ENCODE measurements at regions not wholly inside any gene's neighbourhood (a gene's known extent, or its start where the extent isn't known, plus 50 kb on each side); places are given as distances from the start of the nearest gene placed in this dataset.

GRCh38 chr5:125376059-125376641, 629.7 kb upstream of the ZNF608 start:
- in situ Hi-C loops (cut with HindIII; ENCODE audit: low pct_unique_long_range_greater_than_20kb, low sequenced_read_pairs): no loop called here
- no peak for DNase-seq (ENCODE audit: low read depth, low spot score)

- DNase-seq (ENCODE audit: low read depth, low spot score): no peak
- in situ Hi-C loops (cut with HindIII; ENCODE audit: low pct_unique_long_range_greater_than_20kb, low sequenced_read_pairs): no loop called here
Observed at GRCh38 chr5:125377141-125377540, 630.7 kb upstream of the ZNF608 start.

GRCh38 chr5:125381290-125381689, 634.9 kb upstream of the ZNF608 start:
- in situ Hi-C loops (cut with HindIII; ENCODE audit: low pct_unique_long_range_greater_than_20kb, low sequenced_read_pairs): no loop called here
- DNase-seq (ENCODE audit: low read depth, low spot score): no peak

- no peak for DNase-seq (ENCODE audit: low read depth, low spot score)
- in situ Hi-C loops (cut with HindIII; ENCODE audit: low pct_unique_long_range_greater_than_20kb, low sequenced_read_pairs): no loop called here
Observed at GRCh38 chr5:125384071-125384470, 637.6 kb upstream of the ZNF608 start.

- no peak for DNase-seq (ENCODE audit: low read depth, low spot score)
- in situ Hi-C loops (cut with HindIII; ENCODE audit: low pct_unique_long_range_greater_than_20kb, low sequenced_read_pairs): no loop called here
Observed at GRCh38 chr5:125390326-125390725, 643.9 kb upstream of the ZNF608 start.

- no peak for DNase-seq (ENCODE audit: low read depth, low spot score)
- in situ Hi-C loops (cut with HindIII; ENCODE audit: low pct_unique_long_range_greater_than_20kb, low sequenced_read_pairs): no loop called here
Observed at GRCh38 chr5:125393221-125393815, 646.9 kb upstream of the ZNF608 start.

DNA sequence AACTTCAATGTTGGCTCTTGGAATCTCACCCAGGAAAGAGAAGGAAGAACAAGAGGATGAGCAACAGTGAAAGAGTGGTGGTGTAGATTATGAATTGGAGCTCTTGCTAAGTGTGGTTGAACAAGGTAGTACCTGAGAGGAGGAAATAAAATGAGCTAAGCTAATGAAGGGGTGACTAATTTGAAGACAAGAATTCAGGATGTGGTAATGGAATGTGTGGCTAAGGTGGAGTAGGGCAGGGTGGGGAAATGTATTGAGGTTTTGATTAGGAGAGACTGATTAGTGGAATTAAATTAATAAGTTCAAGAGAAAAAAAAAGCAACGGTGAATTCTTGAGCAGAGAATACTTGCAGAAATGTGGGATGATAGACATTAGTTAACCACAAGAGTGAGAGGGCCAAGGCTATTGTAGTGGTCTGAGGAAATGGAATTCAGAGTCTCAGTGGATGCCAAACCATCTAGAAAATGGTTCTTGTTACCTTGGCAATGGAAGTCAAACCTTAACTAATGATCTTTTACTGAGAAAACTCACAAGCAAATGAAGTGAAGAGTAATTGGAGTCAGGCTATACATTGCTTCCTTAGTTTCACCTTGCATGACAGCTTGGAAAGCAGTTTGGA, 648.3 kb upstream of the ZNF608 start:
- DNase-seq (ENCODE audit: low read depth, low spot score): no peak
- in situ Hi-C loops (cut with HindIII; ENCODE audit: low pct_unique_long_range_greater_than_20kb, low sequenced_read_pairs): no loop called here

GRCh38 chr5:125396462-125396861, 650.0 kb upstream of the ZNF608 start:
- in situ Hi-C loops (cut with HindIII; ENCODE audit: low pct_unique_long_range_greater_than_20kb, low sequenced_read_pairs): no loop called here
- DNase-seq (ENCODE audit: low read depth, low spot score): no peak

DNA sequence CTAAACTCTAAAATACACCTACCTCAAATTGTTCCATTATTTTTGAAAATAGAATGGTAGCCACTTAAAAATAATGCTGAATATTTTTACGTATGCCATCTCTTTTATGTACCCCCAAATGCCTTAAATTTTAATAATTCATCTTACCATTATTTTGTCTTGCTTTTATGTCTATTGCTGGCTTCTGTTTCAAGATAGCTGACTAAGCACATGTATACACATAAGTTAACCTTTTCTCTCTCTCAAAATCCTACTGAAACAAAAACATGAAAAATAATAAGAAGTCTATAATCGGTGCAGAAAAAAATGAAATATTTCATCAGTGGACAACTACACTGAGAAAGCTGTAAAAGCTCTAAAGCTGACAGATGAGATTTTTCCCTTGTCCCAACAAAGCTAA, 652.0 kb upstream of the ZNF608 start:
- in situ Hi-C loops (cut with HindIII; ENCODE audit: low pct_unique_long_range_greater_than_20kb, low sequenced_read_pairs): no loop called here
- DNase-seq (ENCODE audit: low read depth, low spot score): no peak

GRCh38 chr5:125399885-125400284, 653.4 kb upstream of the ZNF608 start:
- no peak for DNase-seq (ENCODE audit: low read depth, low spot score)
- in situ Hi-C loops (cut with HindIII; ENCODE audit: low pct_unique_long_range_greater_than_20kb, low sequenced_read_pairs): no loop called here

DNA sequence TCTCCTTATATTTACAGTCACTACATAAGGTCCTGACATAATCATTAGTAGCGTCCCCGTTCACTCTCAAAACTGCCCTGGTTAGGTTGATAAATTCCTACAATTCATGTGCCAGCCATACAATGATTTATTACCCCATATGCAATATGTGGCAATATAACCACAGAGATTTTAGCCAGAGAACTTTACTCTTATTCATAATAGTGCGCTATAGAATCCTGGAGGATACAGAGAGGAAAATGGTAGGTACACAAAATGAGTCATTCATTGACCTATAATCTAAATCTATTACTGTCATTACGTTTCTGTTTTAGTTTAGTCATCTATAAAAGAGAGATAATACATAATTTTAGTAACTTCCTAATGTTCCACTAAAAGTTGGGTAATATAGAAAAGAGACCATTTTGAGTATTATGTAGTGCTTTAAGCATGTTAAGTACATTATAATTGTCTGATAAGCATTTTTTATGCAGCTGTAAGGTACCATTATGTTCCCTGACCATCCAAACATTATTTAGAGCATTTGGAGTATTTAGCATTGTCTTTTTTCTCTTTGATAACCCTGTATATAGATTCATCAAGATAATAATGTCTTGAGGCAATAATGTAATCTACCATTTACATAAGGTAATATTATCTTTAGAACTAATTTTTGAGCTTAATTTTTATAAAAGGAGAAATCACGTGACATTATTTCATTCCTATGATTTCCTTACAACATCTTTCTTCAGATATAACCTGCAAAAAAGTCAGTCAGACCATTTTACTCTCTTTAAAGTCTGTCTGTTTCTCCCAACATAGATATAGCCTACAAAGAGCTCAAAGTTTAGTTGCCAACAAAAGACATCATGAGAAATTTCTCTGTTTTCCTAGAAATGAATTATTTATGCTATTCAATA, 655.5 kb upstream of the ZNF608 start:
- no peak for DNase-seq (ENCODE audit: low read depth, low spot score)
- in situ Hi-C loops (cut with HindIII; ENCODE audit: low pct_unique_long_range_greater_than_20kb, low sequenced_read_pairs): no loop called here

DNA sequence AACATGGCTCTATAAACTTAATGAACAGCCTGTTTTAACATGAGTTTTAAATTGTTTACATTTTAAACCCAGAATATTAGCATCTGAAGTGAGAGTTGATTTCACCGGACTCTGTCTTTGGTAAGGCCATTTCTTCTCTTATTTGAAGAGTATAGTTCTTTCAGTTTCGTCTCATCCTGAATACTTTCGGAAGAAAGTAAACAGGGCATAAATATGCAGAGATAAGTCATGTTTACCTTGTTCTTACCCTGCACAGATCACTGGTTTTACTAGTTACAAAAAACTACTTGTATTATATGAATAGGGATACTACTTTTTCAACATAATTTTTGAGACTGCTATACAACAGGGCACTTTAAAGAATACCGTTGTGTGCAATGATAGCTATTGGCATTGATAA, 656.3 kb upstream of the ZNF608 start:
- DNase-seq (ENCODE audit: low read depth, low spot score): no peak
- in situ Hi-C loops (cut with HindIII; ENCODE audit: low pct_unique_long_range_greater_than_20kb, low sequenced_read_pairs): no loop called here

- DNase-seq (ENCODE audit: low read depth, low spot score): no peak
- in situ Hi-C loops (cut with HindIII; ENCODE audit: low pct_unique_long_range_greater_than_20kb, low sequenced_read_pairs): no loop called here
Observed at GRCh38 chr5:125404056-125404455, 657.6 kb upstream of the ZNF608 start.

- peak; percentile 47 for DNase-seq (ENCODE audit: low read depth, low spot score)
- in situ Hi-C loops (cut with HindIII; ENCODE audit: low pct_unique_long_range_greater_than_20kb, low sequenced_read_pairs): no loop called here
Observed at GRCh38 chr5:125408448-125409233, 662.2 kb upstream of the ZNF608 start.

DNA sequence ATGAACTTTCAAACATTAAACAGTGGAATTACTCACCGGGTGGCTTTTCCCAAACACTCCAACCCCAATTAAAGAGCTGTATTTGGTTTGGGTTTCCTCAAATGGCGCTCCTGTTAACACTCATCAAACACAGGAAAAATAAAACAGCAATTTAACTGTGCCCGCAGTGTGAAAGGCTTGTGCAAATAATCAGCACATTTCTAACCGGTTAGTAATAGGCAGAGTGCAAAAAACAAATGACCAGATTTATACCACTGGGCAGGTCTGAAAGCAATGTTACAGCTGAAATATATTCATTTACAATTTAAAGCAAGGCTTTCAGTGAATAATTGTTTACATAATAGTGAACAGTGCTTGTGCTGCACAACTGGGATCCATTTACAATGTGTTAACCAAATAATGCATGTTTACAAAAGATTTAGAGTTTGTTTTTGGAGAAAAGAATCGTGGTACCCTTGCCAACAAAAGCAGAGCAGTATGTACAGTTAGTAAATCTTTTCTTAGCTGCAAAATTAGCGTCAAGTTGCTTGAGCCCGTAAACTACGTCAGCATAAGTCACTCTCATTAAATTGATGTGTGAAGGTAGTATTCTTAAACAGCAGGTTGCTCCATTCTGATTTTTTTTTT, 662.9 kb upstream of the ZNF608 start:
- no peak for DNase-seq (ENCODE audit: low read depth, low spot score)
- in situ Hi-C loops (cut with HindIII; ENCODE audit: low pct_unique_long_range_greater_than_20kb, low sequenced_read_pairs): no loop called here

DNA sequence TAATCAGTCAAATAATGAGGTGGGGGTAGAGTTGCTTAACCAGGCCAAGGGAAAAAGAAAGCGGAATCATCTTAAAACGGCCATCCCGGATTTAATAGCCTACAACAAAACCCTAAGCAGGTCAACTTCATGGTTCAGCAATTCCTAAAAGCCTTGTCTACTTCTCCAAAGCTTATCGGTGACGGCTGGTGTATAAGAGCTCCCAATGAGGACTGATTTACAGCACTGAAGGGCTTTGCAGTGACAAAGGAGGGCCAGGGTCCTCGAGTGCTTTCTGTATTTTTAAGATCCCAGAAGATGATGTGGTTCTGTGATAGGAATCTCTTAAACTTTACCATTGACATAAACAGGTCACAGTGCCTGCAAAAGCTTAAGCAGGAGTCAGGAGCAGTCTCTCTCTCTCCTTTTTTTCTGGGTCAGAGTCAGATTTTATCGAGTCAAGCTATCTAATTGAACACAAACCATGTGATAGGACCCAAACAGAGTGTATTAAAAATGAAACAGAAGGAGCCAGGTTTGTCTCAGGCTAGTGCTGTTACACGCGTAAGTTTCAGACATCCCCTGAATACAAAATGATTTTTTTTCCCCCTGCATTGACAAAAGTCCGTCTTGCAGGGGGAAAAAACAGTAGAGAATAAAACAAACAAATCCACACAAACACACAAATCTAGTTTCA, 663.6 kb upstream of the ZNF608 start:
- in situ Hi-C loops (cut with HindIII; ENCODE audit: low pct_unique_long_range_greater_than_20kb, low sequenced_read_pairs): no loop called here
- DNase-seq (ENCODE audit: low read depth, low spot score): no peak

DNA sequence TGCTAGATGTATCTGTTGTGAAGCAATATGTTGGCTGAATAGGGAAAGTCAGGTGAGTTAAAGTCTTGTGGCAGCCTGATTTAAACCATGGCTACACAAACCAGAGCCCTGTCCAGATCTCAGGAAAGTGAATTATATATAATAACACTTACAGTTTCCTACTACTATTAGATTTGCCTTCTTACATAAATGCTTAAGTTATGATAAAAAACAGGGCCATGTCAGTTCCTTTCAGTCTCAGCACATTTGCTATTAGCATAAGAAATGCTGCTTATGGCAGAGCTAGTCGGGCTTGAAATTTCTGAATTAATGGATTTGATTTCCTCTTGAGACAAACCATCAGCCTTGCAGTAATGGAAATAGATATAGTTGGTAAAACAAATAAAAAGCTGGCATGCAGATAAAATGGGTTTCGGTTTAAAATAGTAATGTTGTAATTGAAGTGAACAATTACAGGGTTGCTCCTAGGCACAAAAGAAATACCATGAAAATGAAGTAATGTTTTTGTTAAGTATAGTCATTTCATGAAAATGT, 664.2 kb upstream of the ZNF608 start:
- DNase-seq (ENCODE audit: low read depth, low spot score): no peak
- in situ Hi-C loops (cut with HindIII; ENCODE audit: low pct_unique_long_range_greater_than_20kb, low sequenced_read_pairs): no loop called here
